AG10803 (cell line): ENCODE measurements at regions not wholly inside any gene's neighbourhood (a gene's known extent, or its start where the extent isn't known, plus 50 kb on each side); places are given as distances from the start of the nearest gene placed in this dataset.

Experiments used
- DNase-seq: peaks from one replicate; pipeline ENCODE4 v3.0.0; 2010; ENCODE audit warnings: low read depth
- H3K4me3 ChIP-seq: 2 replicates; pipeline ENCODE4 v1.5.1; 2011; ENCODE audit warnings: mild to moderate bottlenecking, low read length, control low read depth
- TF ChIP-seq, protein P1 (sequence below): conservative IDR thresholded peaks from 2 replicates; pipeline ENCODE4 v1.5.1; 2011; ENCODE audit warnings: mild to moderate bottlenecking, low read length, control low read depth, inconsistent platforms

DNA sequence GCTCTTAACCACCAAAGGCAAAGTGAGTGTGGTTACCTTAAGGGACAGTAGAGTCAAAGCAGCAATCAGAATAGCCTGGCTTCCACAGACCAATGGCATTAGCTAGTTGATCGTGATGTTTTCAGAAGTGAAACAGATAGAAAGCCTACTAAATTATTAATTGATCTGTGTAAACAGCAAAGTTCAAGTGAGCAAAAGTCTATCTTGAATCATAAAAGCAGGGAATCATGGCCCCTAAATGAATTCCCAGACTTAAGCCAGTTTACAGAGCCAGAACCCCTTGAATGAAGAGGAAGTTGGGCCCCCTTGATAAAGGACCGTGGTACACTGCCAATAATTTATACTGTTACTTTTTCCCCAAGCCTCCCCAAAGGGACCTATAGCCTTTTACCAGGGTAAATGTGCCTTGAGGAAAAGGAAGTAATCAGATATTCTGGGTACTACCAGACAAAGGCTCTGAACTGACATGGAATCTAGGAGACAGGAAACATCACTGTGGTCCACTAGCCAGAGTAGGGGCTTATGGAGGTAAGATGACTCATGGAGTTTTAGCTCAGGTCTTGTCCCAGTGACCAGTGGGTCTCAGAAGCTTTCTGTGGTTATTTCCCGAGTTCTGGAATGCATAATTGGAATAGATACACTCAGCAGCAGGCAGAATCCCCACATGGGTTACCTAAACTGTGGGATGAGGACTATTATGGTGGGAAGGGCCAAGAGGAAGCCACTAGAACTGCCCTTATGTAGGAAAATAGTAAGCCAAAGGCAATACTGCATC, 317.5 kb downstream of the CD83 start:
- H3K4me3 ChIP-seq: no peak overlapping the region
- DNase-seq: no peak
- TF ChIP-seq, protein P1, sequence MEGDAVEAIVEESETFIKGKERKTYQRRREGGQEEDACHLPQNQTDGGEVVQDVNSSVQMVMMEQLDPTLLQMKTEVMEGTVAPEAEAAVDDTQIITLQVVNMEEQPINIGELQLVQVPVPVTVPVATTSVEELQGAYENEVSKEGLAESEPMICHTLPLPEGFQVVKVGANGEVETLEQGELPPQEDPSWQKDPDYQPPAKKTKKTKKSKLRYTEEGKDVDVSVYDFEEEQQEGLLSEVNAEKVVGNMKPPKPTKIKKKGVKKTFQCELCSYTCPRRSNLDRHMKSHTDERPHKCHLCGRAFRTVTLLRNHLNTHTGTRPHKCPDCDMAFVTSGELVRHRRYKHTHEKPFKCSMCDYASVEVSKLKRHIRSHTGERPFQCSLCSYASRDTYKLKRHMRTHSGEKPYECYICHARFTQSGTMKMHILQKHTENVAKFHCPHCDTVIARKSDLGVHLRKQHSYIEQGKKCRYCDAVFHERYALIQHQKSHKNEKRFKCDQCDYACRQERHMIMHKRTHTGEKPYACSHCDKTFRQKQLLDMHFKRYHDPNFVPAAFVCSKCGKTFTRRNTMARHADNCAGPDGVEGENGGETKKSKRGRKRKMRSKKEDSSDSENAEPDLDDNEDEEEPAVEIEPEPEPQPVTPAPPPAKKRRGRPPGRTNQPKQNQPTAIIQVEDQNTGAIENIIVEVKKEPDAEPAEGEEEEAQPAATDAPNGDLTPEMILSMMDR: no peak

DNA sequence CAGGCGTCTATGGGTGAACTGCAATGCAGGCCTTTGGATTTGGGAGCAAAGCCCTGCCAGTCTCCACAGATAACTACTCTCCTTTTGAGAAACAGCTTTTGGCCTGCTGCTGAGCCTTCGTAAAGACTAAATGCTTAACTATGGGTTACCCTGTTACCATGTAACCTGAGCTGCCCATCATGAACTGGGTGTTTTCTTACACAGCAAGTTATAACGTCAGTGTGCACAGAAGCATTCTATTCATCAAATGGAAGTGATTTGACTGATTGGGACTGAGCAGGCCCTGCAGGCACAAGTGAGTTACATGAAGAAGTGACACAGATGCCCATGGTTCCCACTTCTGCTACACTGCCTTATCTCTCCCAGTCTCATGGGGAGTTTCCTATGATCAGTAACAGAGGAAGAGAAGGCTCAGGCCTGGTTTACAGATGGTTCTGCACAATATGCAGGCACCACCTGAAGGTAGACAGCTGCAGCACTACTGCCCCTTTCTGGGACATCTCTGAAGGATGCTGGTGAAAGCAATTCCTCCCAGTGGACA, 319.1 kb downstream of the CD83 start:
- no peak overlapping the region for H3K4me3 ChIP-seq
- no peak for DNase-seq
- TF ChIP-seq, protein P1: no peak

DNA sequence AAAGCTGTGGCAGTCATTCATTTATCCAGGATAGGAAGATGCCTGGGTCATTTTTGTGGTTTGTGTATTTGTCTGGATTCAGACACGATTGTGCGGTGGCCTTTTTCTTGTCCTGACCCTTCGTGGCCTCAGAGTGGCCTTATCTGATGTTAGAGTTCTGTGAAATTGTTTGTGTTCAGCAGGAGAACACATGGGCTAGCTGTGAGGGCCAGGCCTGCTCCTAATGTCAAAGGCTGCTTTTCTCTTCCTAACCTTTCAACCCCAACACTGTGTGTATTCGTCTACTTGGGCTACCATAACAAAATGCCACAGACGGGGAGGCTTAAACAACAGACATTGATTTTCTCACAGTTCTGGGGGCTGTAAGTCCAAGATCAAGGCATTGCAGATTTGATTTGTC, 321.8 kb downstream of the CD83 start:
- no peak overlapping the region for H3K4me3 ChIP-seq
- no peak for DNase-seq
- TF ChIP-seq, protein P1: no peak

DNA sequence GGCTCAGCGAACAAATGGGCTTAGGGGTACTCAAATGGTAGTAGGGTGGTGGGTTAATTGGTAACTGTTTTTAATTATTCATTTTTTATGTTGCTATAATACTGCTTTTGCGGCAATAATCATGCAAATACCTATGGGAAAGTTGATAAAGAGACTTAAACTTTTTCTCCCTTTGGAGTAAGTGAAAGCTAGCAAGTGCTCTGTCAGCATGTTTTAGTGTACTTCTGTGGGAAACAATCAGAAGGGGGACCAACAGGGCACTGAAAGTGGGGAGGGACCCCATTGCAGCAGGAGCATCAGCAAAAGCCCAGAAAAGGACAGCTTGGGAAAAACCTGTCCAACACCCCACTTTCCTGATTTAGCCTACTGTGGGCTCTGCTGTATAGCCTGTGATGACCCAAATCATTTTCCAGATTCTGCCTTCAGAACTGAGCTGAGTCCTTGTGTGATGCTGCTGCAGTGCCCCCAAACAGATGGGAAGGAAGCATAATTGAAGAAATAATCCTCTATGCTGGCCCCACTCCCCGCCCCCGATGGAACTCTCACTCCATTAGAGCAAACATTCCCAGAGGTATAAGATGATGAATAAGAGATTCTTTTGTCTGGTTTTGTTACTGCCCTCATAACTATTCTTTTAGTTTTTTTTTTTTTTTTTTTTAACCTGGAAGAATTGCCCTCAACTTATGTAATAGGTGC, 322.8 kb downstream of the CD83 start:
- TF ChIP-seq, protein P1: no peak
- peak; percentile 72 for DNase-seq
- no peak overlapping the region; the same call in 1 of the 2 replicates for H3K4me3 ChIP-seq

DNA sequence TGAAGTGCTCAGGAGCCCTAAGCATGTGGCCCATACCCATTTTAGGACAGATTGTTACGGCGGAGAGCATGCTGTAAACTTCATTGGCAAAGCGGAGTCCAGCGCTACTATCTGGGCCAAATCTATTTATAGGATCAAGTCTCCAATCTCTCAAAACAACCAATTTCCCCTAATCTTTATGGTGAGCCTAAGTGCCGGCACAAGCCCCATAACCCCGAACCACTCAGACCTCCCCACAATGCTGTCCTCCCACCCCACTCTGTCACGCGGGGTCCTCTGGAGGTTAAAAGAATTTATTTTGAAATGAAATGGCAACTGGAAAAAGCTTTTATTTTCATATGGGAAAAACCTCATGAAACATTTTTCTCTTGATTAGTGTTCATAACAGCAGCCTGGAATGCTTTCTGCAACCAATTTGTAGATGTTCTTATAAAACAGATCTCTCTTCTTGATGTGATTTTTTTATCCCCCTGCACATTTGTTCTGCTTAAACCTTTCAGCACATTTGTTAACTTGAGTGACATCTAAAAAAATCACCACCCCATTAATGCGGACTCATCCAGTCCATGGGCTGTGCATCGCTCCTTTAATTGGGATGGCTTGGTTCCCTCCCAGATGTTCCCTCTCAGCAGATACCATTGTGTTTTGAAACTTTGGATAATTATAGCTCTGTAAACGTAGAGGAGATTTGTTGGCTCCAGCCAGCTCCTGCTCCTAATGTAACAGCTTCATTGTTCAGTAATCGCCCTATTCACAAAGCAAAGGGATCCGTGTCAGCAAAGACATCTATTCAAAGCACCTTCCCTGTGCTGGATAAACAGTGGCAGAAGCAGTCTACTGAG, 323.6 kb downstream of the CD83 start:
- TF ChIP-seq, protein P1: no peak
- peak overlapping the region; percentile 27 for H3K4me3 ChIP-seq
- peak; percentile 91 for DNase-seq

DNA sequence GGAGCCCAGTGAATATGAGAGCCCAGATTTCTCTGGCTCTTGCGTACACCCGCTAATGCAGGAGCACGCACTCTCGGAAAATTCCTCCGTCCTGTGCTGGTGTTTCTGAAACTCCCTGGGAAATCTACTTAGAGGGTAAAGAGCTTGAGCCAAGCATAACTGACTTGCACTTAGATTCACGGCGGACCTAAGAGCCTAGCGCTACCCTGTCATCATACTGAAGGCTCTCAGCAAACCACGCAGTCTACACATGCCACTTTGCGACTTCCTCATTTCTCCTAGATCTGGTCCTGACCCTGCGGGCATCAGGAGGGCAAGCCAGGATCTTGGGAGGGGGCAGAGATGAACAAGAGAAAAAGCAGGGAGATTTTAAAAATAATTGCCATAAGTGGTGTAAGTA, 324.7 kb downstream of the CD83 start:
- H3K4me3 ChIP-seq: no peak overlapping the region
- no peak for DNase-seq
- TF ChIP-seq, protein P1: no peak
